ENCODE measurements at regions not wholly inside any gene's neighbourhood (a gene's known extent, or its start where the extent isn't known, plus 50 kb on each side); places are given as distances from the start of the nearest gene placed in this dataset.

GRCh38 chr4:11636551-11636950 is 207.9 kb upstream of the HS3ST1 start:
- peaks cover 0 to 4% (median 0%) of the 10 kb centered on the region in 4 donors for H3K4me1 ChIP-seq
- no peaks in the 10 kb centered on the region for H3K36me3 ChIP-seq
- intact Hi-C loops (cut with DNase I; ENCODE audit: low total_unique reads): no loop called here
- peaks cover 6 to 8% of the 10 kb centered on the region in 2 donors for H3K9me3 ChIP-seq
- no peak for DNase-seq
- no peak overlapping the region for H3K4me3 ChIP-seq
- 42 to 71% methylated on average over 2 to 4 of the region's 4 CpGs for WGBS, 2 donors (ENCODE audit: low coverage in 1 of 2)
- TF ChIP-seq, protein P1, sequence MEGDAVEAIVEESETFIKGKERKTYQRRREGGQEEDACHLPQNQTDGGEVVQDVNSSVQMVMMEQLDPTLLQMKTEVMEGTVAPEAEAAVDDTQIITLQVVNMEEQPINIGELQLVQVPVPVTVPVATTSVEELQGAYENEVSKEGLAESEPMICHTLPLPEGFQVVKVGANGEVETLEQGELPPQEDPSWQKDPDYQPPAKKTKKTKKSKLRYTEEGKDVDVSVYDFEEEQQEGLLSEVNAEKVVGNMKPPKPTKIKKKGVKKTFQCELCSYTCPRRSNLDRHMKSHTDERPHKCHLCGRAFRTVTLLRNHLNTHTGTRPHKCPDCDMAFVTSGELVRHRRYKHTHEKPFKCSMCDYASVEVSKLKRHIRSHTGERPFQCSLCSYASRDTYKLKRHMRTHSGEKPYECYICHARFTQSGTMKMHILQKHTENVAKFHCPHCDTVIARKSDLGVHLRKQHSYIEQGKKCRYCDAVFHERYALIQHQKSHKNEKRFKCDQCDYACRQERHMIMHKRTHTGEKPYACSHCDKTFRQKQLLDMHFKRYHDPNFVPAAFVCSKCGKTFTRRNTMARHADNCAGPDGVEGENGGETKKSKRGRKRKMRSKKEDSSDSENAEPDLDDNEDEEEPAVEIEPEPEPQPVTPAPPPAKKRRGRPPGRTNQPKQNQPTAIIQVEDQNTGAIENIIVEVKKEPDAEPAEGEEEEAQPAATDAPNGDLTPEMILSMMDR (IDR thresholded peaks at IDR 0.05): no peak
- TF ChIP-seq POLR2AphosphoS5 (IDR thresholded peaks at IDR 0.05) (no peak), POLR2A (IDR thresholded peaks at IDR 0.05) (no peak), EP300 (IDR thresholded peaks at IDR 0.05; ENCODE audit: low read depth) (no peak)
- H3K27me3 ChIP-seq: no peaks in the 10 kb centered on the region
- H3K27ac ChIP-seq: no peak overlapping the region
- in situ Hi-C loops (cut with MboI; ENCODE audit: low pct_ligation_motif_present in 1 of 4, low pct_unique_long_range_greater_than_20kb in 1 of 4, low sequenced_read_pairs in 3 of 4): loop anchor here in 1 of 4 donors (25.0 kb wide), 1 partner anchor 224 kb away; no protein-coding TSS in a partner anchor

DNA sequence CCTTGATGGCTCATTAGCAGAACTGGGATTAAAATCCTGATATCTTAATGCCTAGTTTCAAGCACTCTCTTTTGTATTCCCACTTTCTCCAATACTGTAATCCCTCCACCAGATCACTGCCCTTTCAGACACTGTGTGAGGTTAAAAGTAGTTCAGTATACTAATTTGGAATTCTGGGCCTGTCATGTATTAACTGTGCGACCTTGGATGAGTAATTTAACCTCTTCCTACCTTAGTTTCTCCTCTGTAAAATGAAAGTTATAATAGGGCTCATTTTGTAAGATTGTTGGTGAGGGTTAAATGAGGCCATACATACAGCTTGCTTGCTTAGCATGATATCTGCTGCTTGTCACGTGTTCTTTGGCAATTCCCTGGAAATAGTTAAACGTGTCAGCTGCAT is 207.3 kb upstream of the HS3ST1 start:
- Histone ChIP-seq H3K4me1 (peaks cover 0 to 4% (median 0%) of the 10 kb centered on the region in 4 donors), H3K27ac (no peak overlapping the region), H3K27me3 (no peaks in the 10 kb centered on the region), H3K36me3 (no peaks in the 10 kb centered on the region), H3K9me3 (peaks cover 6 to 8% of the 10 kb centered on the region in 2 donors), H3K4me3 (no peak overlapping the region)
- TF ChIP-seq EP300 (IDR thresholded peaks at IDR 0.05; ENCODE audit: low read depth) (no peak), POLR2AphosphoS5 (IDR thresholded peaks at IDR 0.05) (no peak), POLR2A (IDR thresholded peaks at IDR 0.05) (no peak)
- TF ChIP-seq, protein P1 (IDR thresholded peaks at IDR 0.05): no peak
- DNase-seq: no peak
- WGBS, 2 donors (ENCODE audit: low coverage in 1 of 2): 62 to 65% methylated on average over 3 of the region's 3 CpGs
- intact Hi-C loops (cut with DNase I; ENCODE audit: low total_unique reads): no loop called here
- in situ Hi-C loops (cut with MboI; ENCODE audit: low pct_ligation_motif_present in 1 of 4, low pct_unique_long_range_greater_than_20kb in 1 of 4, low sequenced_read_pairs in 3 of 4): loop anchor here in 1 of 4 donors (25.0 kb wide), 1 partner anchor 224 kb away; no protein-coding TSS in a partner anchor

DNA sequence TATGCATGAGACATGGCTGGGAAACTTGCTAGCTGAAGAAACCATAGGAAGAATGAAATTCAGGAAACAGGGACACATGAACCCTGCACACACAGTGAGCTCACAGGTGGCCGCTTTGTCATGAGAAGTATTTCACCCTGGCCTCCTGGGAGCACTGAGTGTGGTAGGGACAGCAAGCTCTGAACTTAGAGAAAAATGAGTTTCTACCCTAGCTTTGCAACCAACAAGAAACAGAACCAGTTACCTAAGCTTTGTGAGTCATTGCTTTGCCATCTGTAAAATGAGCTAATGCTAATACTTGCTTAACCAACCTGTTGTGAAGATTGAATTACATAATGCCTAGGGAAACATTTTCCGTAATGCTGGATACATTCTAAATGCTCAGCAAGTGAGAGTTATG is 206.6 kb upstream of the HS3ST1 start:
- no peaks in the 10 kb centered on the region for H3K36me3 ChIP-seq
- 50 to 79% methylated on average over 1 to 2 of the region's 2 CpGs for WGBS, 2 donors (ENCODE audit: low coverage in 1 of 2)
- no peaks in the 10 kb centered on the region for H3K27me3 ChIP-seq
- in situ Hi-C loops (cut with MboI; ENCODE audit: low pct_ligation_motif_present in 1 of 4, low pct_unique_long_range_greater_than_20kb in 1 of 4, low sequenced_read_pairs in 3 of 4): loop anchor here in 1 of 4 donors (25.0 kb wide), 1 partner anchor 223 kb away; no protein-coding TSS in a partner anchor
- H3K9me3 ChIP-seq: peaks cover 6 to 8% of the 10 kb centered on the region in 2 donors
- H3K27ac ChIP-seq: no peak overlapping the region
- peaks cover 0 to 4% (median 0%) of the 10 kb centered on the region in 4 donors for H3K4me1 ChIP-seq
- intact Hi-C loops (cut with DNase I; ENCODE audit: low total_unique reads): no loop called here
- no peak for TF ChIP-seq EP300 (IDR thresholded peaks at IDR 0.05; ENCODE audit: low read depth)
- TF ChIP-seq POLR2A (IDR thresholded peaks at IDR 0.05): no peak
- TF ChIP-seq, protein P1 (IDR thresholded peaks at IDR 0.05): no peak
- TF ChIP-seq POLR2AphosphoS5 (IDR thresholded peaks at IDR 0.05): no peak
- no peak overlapping the region for H3K4me3 ChIP-seq
- DNase-seq: no peak

- H3K4me1 ChIP-seq: peaks cover 0 to 4% (median 0%) of the 10 kb centered on the region in 4 donors
- H3K36me3 ChIP-seq: no peaks in the 10 kb centered on the region
- TF ChIP-seq, protein P1 (IDR thresholded peaks at IDR 0.05): peak in 2 of 5 experiments; percentile 13 to 42
- TF ChIP-seq EP300 (IDR thresholded peaks at IDR 0.05; ENCODE audit: low read depth): no peak
- H3K9me3 ChIP-seq: peaks cover 4 to 7% of the 10 kb centered on the region in 2 donors
- H3K27ac ChIP-seq: peak overlapping the region in 1 of 4 donors; percentile 7
- DNase-seq: peak; percentile 68
- intact Hi-C loops (cut with DNase I; ENCODE audit: low total_unique reads): no loop called here
- in situ Hi-C loops (cut with MboI; ENCODE audit: low pct_ligation_motif_present in 1 of 4, low pct_unique_long_range_greater_than_20kb in 1 of 4, low sequenced_read_pairs in 3 of 4): loop anchor here in 1 of 4 donors (25.0 kb wide), 1 partner anchor 222 kb away; no protein-coding TSS in a partner anchor
- H3K4me3 ChIP-seq: no peak overlapping the region
- no peaks in the 10 kb centered on the region for H3K27me3 ChIP-seq
- 64 to 67% methylated on average over 2 of the region's 2 CpGs for WGBS, 2 donors (ENCODE audit: low coverage in 1 of 2)
Measured at GRCh38 chr4:11634283-11634682, 205.6 kb upstream of the HS3ST1 start.

Data from transverse colon (tissue), 4 donors.